B cell (primary cell): ENCODE measurements at regions not wholly inside any gene's neighbourhood (a gene's known extent, or its start where the extent isn't known, plus 50 kb on each side); places are given as distances from the start of the nearest gene placed in this dataset.

Experiments
- ATAC-seq: fragments of 200-7000 bp; cut with Tn5 transposase; one replicate; pipeline ENCODE4 v1.10.0; 2021; ENCODE audit warnings: low read depth, mild to moderate bottlenecking, moderate number of reproducible peaks, moderate library complexity
- CTCF ChIA-PET: fragments of 350-600 bp; sonication (Branson Sonifier 250); formaldehyde crosslinking; loops from one replicate; lab custom pipeline; 2021; ENCODE audit warnings: antibody characterized with exemption, inconsistent platforms; lab: Charles Lee
- POLR2A ChIA-PET: fragments of 350-600 bp; sonication (Branson Sonifier 250); formaldehyde crosslinking; loops from one replicate; lab custom pipeline; 2021; ENCODE audit warnings: antibody characterized with exemption; lab: Charles Lee
- DNase-seq: peaks from one replicate; pipeline ENCODE4 v3.0.0; 2013
- H2AFZ ChIP-seq: 2 replicates; pipeline ENCODE4 v1.6.1; 2012; ENCODE audit warnings: mild to moderate bottlenecking, low read depth, low read length; ENCODE audit not compliant: insufficient read depth, poor library complexity, severe bottlenecking
- H3K27ac ChIP-seq, 2 donors: 1 replicate in 1 of 2; 2 replicates in 1 of 2; pipeline ENCODE4 v1.5.1; 2012 to 2013; ENCODE audit warnings: low read length in 2 of 2, mild to moderate bottlenecking in 2 of 2, moderate library complexity in 1 of 2
- H3K27me3 ChIP-seq, 4 experiments: fragments of 200-600 bp in 1 of 4; sonication (generic) in 1 of 4; replicated peaks in 1 of 4; 1 replicate in 2 of 4; 2 replicates in 2 of 4; pipeline versions ENCODE4 v1.6.1 to v1.7.0; 2013 to 2016; ENCODE audit warnings: low read length in 3 of 4, mild to moderate bottlenecking in 2 of 4, mixed read lengths in 1 of 4, moderate library complexity in 1 of 4; ENCODE audit not compliant: insufficient read depth in 4 of 4, control insufficient read depth in 3 of 4; ENCODE audit errors: control extremely low read depth in 1 of 4
- H3K36me3 ChIP-seq, 2 experiments: replicated peaks in 1 of 2; 1 replicate in 1 of 2; 2 replicates in 1 of 2; pipeline versions ENCODE4 v1.6.1 to v1.7.1; 2013; ENCODE audit warnings: low read length in 1 of 2; ENCODE audit not compliant: insufficient read depth in 2 of 2, control insufficient read depth in 1 of 2; ENCODE audit errors: control extremely low read depth in 1 of 2, extremely low read depth in 1 of 2
- H3K4me1 ChIP-seq, 2 donors: fragments of 200-600 bp in 1 of 2; sonication (generic) in 1 of 2; 1 replicate in 1 of 2; 2 replicates in 1 of 2; pipeline versions ENCODE4 v1.5.1 to v1.6.1; 2013 to 2017; ENCODE audit warnings: low read length in 2 of 2; ENCODE audit not compliant: control insufficient read depth in 2 of 2, insufficient read depth in 2 of 2
- H3K4me2 ChIP-seq: replicated peaks from 2 replicates; pipeline ENCODE3; 2012; ENCODE audit warnings: mild to moderate bottlenecking, low read depth, low read length; ENCODE audit not compliant: poor library complexity, severe bottlenecking
- H3K4me3 ChIP-seq, 5 experiments: fragments of 200-600 bp in 1 of 5; sonication (generic) in 1 of 5; 1 replicate in 3 of 5; 2 replicates in 2 of 5; pipeline versions ENCODE4 v1.5.1 to v1.7.0; 2011 to 2016; ENCODE audit warnings: low read length in 4 of 5, mild to moderate bottlenecking in 4 of 5, low read depth in 2 of 5, control low read depth in 1 of 5, moderate library complexity in 1 of 5; ENCODE audit not compliant: insufficient read depth in 1 of 5; ENCODE audit errors: control extremely low read depth in 1 of 5, extremely low read depth in 1 of 5
- H3K79me2 ChIP-seq: fragments of 200-600 bp; sonication (generic); one replicate; pipeline ENCODE4 v1.6.0; 2016; ENCODE audit warnings: low read length; ENCODE audit not compliant: control insufficient read depth, insufficient read depth
- H3K9ac ChIP-seq: fragments of 200-600 bp; sonication (generic); 2 replicates; pipeline ENCODE4 v1.6.1; 2017; ENCODE audit warnings: mild to moderate bottlenecking, low read length, moderate library complexity
- H3K9me3 ChIP-seq, 3 donors: one replicate each; pipeline versions ENCODE4 v1.6.1 to v1.7.1; 2013; ENCODE audit warnings: low read length in 2 of 3; ENCODE audit not compliant: control insufficient read depth in 2 of 3, insufficient read depth in 1 of 3; ENCODE audit errors: control extremely low read depth in 1 of 3
- H4K20me1 ChIP-seq: 2 replicates; pipeline ENCODE4 v1.6.0; 2012; ENCODE audit warnings: mild to moderate bottlenecking, low read length; ENCODE audit not compliant: insufficient read depth, control insufficient read depth, poor library complexity, severe bottlenecking
- H3K27ac Mint-ChIP-seq: one replicate; pipeline ENCODE4 v1.8.0; 2021; ENCODE audit warnings: mixed read lengths
- H3K27me3 Mint-ChIP-seq: one replicate; pipeline ENCODE4 v1.8.0; 2021; ENCODE audit warnings: mixed read lengths
- H3K4me1 Mint-ChIP-seq: one replicate; pipeline ENCODE4 v1.8.0; 2021; ENCODE audit warnings: mixed read lengths
- H3K4me3 Mint-ChIP-seq: one replicate; pipeline ENCODE4 v1.8.0; 2021; ENCODE audit warnings: mixed read lengths
- H3K9me3 Mint-ChIP-seq: one replicate; pipeline ENCODE4 v1.8.0; 2022; ENCODE audit warnings: mixed read lengths; ENCODE audit not compliant: insufficient read depth
- EZH2 ChIP-seq: IDR thresholded peaks from 2 replicates; pipeline ENCODE4 v1.6.1; 2012; ENCODE audit warnings: borderline replicate concordance, low read depth, mild to moderate bottlenecking, moderate library complexity, low read length; ENCODE audit not compliant: insufficient read depth, poor library complexity, severe bottlenecking
- WGBS: methylation state at CpG from one replicate; pipeline ENCODE4 v1.1.5; 2013; ENCODE audit warnings: missing lambda C conversion rate; ENCODE audit not compliant: insufficient coverage; 5-methylcytosine and 5-hydroxymethylcytosine counted together
- intact Hi-C: fragments of 100-400 bp; cut with micrococcal nuclease; formaldehyde crosslinking; loops from one replicate; pipeline ENCODE4 v1.10.0; 2022
- TF ChIP-seq, protein P1 (sequence below): fragments of 200-600 bp; IDR thresholded peaks from one replicate; pipeline ENCODE4 v1.8.0; 2022; ENCODE audit warnings: antibody characterized with exemption, mild to moderate bottlenecking

DNA sequence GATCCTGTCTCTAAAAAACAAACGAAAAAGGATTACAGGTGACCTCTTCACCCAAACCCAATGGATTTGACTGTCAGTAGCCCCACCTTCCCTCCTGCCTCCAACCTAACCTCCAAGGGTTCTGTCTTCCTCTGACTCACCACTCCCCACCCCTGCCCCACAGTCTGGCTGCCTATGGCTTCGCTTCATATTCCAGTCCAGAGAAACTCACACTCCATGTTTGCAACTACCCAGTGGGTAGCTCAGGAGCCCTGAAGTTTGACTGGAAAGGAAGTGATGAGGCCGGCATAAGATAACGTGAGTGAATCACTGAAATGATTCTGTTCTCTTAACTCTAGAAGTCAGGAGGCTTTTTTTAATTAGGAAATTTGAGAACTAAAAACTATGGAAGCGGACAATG is 303.9 kb downstream of the FOXO1 start:
- no peak for DNase-seq
- Histone ChIP-seq H3K79me2 (no peaks in the 10 kb centered on the region), H3K4me1 (peaks cover 6 to 9% of the 10 kb centered on the region in 2 donors), H4K20me1 (no peaks in the 10 kb centered on the region), H3K27me3 (no peaks in the 10 kb centered on the region), H3K9me3 (no peaks in the 10 kb centered on the region), H3K4me3 (no peak overlapping the region), H2AFZ (no peak overlapping the region), H3K4me2 (no peak overlapping the region), H3K27ac (no peak overlapping the region), H3K9ac (no peak overlapping the region), H3K36me3 (no peaks in the 10 kb centered on the region)
- Mint-ChIP-seq H3K27ac (no peak overlapping the region), H3K4me1 (peaks cover 18% of the 10 kb centered on the region), H3K27me3 (no peaks in the 10 kb centered on the region), H3K4me3 (no peak overlapping the region), H3K9me3 (no peaks in the 10 kb centered on the region)
- TF ChIP-seq, protein P1, sequence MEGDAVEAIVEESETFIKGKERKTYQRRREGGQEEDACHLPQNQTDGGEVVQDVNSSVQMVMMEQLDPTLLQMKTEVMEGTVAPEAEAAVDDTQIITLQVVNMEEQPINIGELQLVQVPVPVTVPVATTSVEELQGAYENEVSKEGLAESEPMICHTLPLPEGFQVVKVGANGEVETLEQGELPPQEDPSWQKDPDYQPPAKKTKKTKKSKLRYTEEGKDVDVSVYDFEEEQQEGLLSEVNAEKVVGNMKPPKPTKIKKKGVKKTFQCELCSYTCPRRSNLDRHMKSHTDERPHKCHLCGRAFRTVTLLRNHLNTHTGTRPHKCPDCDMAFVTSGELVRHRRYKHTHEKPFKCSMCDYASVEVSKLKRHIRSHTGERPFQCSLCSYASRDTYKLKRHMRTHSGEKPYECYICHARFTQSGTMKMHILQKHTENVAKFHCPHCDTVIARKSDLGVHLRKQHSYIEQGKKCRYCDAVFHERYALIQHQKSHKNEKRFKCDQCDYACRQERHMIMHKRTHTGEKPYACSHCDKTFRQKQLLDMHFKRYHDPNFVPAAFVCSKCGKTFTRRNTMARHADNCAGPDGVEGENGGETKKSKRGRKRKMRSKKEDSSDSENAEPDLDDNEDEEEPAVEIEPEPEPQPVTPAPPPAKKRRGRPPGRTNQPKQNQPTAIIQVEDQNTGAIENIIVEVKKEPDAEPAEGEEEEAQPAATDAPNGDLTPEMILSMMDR: no peak
- no peak for TF ChIP-seq EZH2
- ChIA-PET CTCF (no interaction called here), POLR2A (no interaction called here)
- ATAC-seq: no peak
- 93% methylated on average over 1 of the region's 5 CpGs for WGBS
- intact Hi-C loops: no loop called here

DNA sequence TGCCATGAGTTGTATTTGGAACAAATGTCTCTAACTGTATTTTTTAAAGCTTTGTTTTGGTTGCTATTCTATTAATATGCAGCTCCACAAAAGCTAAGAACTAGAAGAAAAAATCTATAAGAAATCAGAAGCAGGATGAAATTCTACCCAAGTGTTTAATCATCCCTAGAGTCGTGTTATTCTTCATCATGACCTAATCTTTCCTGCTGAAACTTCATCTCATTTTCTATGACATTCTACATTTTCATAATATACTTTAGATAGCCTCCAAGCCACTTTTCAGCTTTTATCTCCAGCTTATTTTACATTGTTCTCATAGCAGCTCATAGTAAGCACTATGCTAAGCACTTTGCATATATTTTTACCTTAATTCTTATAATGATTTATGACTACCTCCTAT is 302.8 kb downstream of the FOXO1 start:
- no peak overlapping the region for H3K27ac Mint-ChIP-seq
- Histone ChIP-seq H3K9ac (no peak overlapping the region), H4K20me1 (no peaks in the 10 kb centered on the region), H3K27ac (no peak overlapping the region), H3K27me3 (no peaks in the 10 kb centered on the region), H3K36me3 (no peaks in the 10 kb centered on the region), H3K4me3 (no peak overlapping the region), H3K4me1 (peaks cover 6 to 9% of the 10 kb centered on the region in 2 donors), H3K4me2 (no peak overlapping the region), H2AFZ (no peak overlapping the region), H3K9me3 (no peaks in the 10 kb centered on the region), H3K79me2 (no peaks in the 10 kb centered on the region)
- WGBS: no CpG with 5 or more reads among the region's 1 CpG
- TF ChIP-seq EZH2: no peak
- TF ChIP-seq, protein P1: no peak
- no peaks in the 10 kb centered on the region for H3K9me3 Mint-ChIP-seq
- H3K4me3 Mint-ChIP-seq: no peak overlapping the region
- peaks cover 19% of the 10 kb centered on the region for H3K4me1 Mint-ChIP-seq
- intact Hi-C loops: no loop called here
- no peak for DNase-seq
- ATAC-seq: no peak
- ChIA-PET POLR2A (no interaction called here), CTCF (interaction anchor here (1.2 kb wide), 1 partner anchor 24 kb away, joined by 5 read pairs; no protein-coding TSS in a partner anchor)
- no peaks in the 10 kb centered on the region for H3K27me3 Mint-ChIP-seq
